Stimulated activated CD4-positive, alpha-beta T cell treated with anti-CD3 and anti-CD28 coated beads, Interleukin-15, amount 100 ng/mL, for 24 hours (primary cell): ENCODE measurements at regions not wholly inside any gene's neighbourhood (a gene's known extent, or its start where the extent isn't known, plus 50 kb on each side); places are given as distances from the start of the nearest gene placed in this dataset.

ENCODE experiments used
- DNase-seq: peaks from one replicate; pipeline ENCODE4 v3.0.0-alpha.2; 2020

GRCh38 chr10:108819302-108819701 lies 1104.0 kb downstream of the XPNPEP1 start:
- no peak for DNase-seq

- no peak for DNase-seq
These were observed 1105.7 kb downstream of the XPNPEP1 start for GRCh38 chr10:108817584-108817983.

DNA sequence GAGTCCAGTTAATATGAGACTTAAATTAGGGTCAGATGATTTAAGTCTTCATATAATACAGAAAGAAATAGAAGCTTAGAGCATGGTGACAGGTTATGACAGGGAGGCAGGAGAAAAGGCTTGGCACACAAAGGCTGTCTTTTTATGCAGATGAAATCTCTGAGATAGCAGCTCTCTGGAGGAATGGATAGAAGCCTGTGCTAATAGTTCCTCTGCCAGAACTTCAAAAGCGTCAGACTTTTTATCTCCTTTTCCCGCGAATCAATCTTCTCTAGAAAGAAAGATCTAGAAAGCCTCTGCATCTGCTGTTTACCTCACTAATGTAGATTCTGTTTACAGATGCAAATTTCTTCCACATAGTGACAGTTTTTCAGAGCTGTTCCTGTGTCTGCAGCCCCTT lies 1106.2 kb downstream of the XPNPEP1 start:
- DNase-seq = no peak

- no peak for DNase-seq
These were observed 1110.4 kb downstream of the XPNPEP1 start for GRCh38 chr10:108812906-108813305.

DNA sequence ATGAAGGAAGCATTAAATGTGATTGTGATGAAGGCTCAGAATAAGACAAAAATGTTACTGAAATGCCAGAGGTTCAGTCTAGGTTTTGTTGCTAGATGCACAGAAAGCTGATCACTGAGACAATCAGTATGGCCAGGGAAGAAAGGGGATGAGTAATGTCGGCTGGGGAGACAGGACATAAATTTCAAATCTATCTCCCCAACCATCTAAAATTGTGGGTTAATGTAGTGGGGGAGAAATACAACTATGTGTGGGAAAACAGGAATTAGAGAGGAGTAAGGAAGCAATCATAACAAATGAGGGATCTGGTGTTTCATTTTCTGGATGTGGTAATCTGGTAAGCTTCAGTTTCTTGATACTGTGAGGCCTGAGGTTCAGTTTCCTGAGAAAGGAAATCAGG lies 1111.0 kb downstream of the XPNPEP1 start:
- DNase-seq = no peak

- no peak for DNase-seq
These were observed 1115.1 kb downstream of the XPNPEP1 start for GRCh38 chr10:108808228-108808627.

DNA sequence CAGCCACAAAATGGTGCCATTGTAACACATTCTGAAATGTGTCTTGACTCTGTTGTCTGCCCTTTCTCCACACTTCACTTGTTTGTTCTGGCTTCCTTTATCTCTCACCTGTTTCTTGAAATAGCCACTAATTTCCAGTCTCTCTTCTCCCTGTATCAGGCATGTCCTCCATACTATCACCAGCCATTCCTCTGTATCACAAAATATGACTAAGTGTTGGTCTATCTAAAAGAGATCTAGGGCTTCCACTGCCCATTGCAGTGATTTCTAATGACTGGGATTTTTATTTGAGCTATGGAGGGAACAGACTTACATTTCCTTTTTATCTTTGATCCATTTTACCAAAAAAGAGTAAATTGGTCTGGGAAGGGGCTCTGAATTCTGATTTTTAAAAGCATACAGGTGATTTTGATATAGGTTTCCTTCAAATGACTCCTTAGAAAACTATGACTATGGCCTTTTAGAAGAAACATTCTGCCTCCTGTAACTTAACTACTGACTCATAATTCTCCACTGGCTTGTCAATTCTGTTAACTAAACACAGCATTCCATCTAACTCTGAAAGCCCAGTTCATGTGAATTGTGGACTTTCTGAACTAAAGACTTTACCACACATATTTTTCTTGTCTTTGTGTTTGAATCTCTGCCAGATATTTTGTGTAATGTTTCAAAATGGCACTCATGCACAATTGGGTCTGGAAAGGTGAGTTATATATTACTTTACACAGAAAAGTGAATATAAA lies 1121.4 kb downstream of the XPNPEP1 start:
- DNase-seq = no peak

GRCh38 chr10:108801220-108801619 lies 1122.1 kb downstream of the XPNPEP1 start:
- no peak for DNase-seq

DNA sequence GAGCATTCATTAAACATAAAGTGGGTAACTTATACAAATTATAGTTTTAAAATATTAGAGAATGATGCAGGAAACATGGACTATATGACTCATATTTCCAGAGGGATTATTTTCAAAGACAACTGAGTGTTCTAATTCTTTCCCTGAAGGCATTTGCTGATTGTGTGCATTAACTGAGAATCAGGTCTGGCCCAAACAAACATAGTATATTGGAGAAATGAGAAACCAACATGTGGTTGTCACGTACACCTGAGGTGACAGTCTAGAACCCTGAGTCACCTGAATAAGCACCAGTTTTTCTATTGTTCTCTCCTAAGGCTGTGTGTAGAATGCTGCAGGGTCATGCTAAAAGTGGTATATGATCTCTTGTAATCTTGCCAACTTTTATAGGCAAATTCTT lies 1125.7 kb downstream of the XPNPEP1 start:
- no peak for DNase-seq

DNA sequence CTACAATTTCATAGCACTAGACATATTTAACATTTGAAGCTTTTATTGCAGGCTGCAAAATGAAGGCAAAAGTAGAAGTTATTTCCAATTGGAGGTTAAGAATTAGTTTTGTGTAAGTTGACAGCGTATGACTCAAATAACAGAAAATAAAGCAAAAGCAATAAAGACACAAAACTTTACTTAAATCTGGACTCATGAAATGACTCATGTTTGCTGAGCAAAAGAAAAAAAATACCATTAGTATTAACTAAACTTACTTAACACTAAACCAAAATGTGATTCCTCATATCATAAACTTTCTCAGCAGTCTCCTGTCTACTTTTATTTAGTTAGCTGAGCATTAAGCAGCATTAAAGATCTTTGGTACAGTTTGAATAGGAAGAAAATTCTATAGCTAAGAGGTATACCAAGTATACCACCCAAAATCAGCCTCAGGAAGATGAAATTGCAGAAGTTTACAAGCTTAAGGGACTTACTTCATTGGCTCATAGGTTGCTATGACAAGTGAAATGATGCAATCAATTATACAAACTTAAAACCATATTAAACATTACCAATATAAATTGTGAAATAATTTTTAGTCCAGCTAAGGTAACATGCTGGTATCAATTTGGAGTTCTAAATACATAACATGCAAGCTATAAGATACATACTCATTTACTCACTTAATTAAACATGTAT lies 1131.4 kb downstream of the XPNPEP1 start:
- DNase-seq = no peak

GRCh38 chr10:108791030-108791429 lies 1132.3 kb downstream of the XPNPEP1 start:
- no peak for DNase-seq

DNA sequence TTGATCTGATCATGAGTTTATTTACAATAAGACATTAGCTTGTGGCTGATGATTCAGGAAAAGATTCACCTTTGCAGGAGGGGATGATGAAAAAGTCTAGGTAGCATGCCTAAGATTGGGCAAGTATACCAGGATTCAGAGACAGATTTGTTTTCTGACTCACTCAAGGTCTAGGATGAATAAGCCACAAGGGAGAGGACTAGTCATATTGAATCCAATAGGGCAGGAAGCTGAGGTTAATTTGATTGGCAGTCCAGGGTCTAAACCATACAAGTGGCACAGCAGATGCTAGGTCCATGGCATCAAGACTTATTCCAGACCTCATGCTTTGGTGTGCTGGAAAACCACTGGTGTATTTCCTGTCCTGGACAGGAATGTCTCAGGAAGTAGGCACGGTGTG lies 1133.4 kb downstream of the XPNPEP1 start:
- DNase-seq = no peak

- DNase-seq = no peak
These were observed 1134.0 kb downstream of the XPNPEP1 start for GRCh38 chr10:108789336-108789735.

DNA sequence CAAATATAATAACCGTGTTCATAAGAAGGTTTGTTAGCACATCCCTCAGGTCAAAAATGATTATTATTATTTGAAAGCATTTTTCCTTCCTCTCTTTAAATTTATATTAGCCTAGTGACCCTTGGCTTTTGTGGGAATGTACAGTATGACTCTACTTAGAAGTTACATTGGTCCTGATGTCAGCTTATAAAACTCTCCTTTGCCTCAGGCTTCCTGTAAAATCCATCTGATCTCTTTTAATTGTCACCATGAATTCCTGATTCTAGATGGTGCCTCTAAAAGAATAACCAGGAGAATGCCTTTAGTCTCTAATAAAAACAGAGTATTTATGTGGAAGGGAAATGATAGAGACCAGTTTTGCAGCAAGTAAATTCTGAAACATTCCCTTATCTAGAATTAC lies 1134.4 kb downstream of the XPNPEP1 start:
- no peak for DNase-seq

GRCh38 chr10:108787932-108788331 lies 1135.4 kb downstream of the XPNPEP1 start:
- DNase-seq = no peak

DNA sequence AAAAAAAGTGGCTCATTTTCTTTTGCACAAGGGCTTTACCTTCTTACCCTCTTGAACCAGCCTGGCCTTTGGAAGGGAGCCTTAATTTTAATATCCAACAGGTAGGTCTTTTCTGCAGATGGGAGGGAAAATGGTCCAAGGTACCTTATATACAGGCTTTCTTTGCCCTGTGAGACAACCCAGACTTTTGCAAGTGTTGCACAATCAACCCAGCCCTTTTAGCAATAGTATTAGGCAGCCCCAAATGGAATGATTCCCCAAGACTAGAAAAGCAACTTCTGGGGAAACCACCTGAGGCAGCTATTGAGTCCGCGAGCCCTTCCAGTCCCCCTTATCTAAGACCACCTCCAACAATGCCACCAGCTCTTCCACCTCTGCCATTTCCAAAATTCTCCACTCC lies 1138.3 kb downstream of the XPNPEP1 start:
- DNase-seq = no peak

- DNase-seq = no peak
These were observed 1138.8 kb downstream of the XPNPEP1 start for GRCh38 chr10:108784534-108784933.

DNA sequence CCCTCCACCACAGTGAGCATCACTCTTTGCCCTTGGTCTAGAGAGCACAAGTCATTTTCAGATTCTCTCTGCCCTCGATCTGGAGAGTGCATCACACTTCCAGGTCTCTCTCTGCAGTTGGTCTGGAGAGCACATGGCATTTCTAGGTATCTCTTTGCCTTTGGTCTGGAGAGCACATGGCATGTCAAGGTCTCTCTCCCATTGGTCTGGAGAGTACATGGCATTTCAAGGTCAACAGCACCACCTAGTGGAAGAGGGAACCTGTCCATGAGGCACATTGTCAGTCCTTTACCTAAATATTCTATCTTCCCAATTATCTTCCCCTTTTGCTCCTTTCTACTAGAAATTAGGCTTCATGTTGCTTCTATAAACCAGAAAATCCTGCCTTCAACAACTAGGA lies 1139.4 kb downstream of the XPNPEP1 start:
- DNase-seq = peak; percentile 31

DNA sequence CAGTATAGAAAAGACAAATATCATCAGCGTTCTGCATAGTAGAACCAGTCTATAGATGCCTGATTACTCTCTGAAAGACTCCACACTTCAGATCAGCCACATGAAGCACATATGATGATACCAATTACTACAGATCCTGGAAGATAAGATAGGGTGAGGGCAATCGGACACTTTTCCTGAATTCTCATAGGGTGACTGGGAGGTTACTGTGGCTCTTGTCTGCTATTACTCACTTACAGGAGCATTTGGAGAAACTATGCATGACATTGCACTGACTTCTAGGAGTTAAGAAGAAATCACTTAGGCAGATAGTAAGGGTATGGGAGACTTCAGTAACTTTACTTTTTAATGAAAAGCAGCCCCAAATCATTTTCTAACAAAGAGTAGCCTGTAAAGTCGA lies 1140.9 kb downstream of the XPNPEP1 start:
- no peak for DNase-seq

DNA sequence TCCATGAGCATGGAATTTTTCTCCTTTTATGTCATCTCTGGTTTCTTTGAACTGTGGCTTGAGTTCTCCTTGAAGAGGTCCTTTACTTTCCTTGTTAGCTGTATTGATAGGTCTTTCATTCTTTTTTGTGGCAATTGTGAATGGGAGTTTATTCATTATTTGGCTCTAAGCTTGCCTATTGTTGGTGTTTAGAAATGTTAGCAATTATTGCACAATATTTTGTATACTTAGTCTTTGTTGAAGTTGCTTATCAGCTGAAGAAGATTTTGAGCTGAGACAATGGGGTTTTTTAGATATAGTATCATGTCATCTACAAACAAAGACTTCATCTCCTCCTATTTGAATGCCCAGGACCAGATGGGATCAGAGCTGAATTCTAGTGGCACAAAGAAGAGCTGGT lies 1143.8 kb downstream of the XPNPEP1 start:
- DNase-seq = no peak

GRCh38 chr10:108775911-108776475 lies 1147.3 kb downstream of the XPNPEP1 start:
- DNase-seq = no peak

- DNase-seq = no peak
These were observed 1152.2 kb downstream of the XPNPEP1 start for GRCh38 chr10:108771106-108771505.

DNA sequence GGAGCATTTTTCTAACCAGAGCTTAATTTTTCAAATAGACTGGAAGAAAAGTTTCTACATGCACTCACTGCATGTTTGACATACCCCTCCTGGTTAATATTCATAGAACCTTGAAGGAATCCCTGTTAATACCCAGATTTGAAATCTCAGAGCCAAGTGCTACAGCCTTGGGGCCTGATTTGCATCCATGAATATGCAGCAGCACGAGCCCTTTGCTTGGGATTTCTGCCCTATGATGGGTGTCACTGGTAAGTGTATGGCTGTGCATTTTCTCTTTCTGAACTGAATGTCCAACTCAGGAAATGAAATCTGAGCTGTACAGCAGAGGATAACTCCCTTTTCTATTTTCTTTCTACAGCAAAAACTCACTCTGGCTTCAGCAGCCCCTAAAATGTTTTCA lies 1157.5 kb downstream of the XPNPEP1 start:
- no peak for DNase-seq

DNA sequence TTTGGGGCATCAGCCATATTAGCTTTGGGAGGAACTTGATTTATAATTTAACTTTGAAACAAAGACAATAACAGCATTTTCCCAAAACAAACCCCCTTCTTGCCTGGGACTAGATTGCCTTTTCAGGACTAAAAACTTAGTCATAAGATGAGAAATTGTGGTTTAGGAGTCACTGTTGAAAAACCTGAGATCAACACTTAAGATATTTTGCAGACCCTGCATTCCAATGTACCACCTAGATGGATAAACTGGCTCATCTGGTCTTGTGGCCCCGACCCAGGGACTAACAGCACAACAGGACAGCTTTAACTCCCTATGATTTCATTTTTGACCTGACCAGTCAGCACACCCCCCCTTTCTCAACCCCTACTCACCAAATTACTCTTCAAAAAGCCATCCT lies 1165.4 kb downstream of the XPNPEP1 start:
- no peak for DNase-seq
